UCSD-AML1 (cell line): ENCODE measurements at regions not wholly inside any gene's neighbourhood (a gene's known extent, or its start where the extent isn't known, plus 50 kb on each side); places are given as distances from the start of the nearest gene placed in this dataset.
"Not testable (repeated sequence)": the region's sequence is repeated elsewhere in the genome, so short reads cannot be mapped to it uniquely, and the experiment has no call there.

Source experiments
- DNase-seq: peaks from one replicate; lab custom pipeline; 2025; ENCODE audit not compliant: unreplicated experiment; lab: John Stamatoyannopoulos, UW

DNA sequence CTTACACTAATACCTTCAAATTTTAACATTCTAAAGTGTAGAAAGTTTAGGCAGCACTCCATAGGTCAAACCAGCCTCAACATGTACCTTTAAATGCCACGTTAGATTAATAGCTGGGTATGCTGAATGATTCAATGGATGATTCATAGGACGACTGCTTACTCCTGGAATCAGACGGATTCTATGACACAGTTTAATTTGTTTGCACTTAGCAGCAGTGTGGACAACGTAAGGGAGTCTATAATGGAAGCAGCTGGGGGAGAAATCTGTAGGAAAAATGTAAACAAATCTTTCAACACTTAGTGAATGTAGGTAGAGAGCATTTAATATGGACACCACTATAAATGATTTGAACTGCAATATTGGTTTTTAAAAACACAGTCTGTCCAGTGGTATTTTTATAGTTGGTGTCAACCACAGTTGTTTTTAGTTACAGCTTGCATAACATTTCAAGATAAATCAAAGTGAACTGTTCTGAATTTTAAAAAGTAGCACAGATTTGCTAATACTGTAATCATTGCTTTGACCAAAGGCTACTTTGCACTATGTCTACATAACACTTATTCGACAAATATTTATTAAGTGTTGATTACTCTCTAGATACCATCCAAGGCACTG is 701.5 kb upstream of the MEF2C start:
- no peak for DNase-seq

DNA sequence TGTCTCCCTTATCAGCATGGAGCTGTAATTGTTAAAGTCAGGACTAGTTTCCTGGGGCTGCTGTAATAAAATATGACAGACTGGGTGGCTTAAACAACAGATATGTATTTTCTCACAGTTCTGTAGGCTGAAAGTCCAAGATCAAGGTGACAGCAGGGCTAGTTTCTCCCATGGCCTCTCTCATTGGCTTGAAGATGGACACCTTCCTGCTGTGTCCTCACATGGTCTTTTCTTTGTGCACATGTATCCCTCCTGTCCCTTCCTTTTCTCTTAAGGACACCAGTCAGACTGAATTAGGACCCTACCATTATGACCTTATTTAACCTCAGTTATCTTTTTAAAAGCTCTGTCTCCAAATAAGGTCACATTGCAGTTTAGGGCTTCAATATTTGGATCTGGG is 700.5 kb upstream of the MEF2C start:
- no peak for DNase-seq

DNA sequence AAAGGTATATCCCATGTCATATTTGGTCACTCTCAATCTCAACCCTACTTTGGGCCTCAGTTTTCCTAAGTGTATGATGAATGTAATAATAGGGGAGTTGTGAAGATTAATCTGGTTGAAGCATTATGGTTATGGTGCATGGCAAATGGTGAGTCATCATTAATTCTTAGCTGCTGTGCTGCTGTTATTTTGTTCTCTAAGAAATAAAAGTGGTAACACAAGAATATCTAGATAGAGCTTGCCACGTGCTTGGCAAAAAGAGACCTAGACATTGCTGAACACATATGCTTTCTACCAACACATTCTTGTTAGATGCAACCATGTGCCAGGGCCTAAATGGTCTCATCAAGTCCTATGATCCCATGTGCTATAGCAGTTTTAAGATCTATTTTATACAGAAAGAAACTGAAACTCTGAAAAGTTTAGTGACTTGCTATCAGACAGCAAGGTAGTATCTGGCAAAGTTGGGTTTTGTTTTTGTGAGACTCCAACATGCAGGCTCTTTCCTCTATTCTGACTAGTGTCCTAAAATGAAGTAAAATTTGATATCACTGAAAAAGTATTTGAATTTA is 699.9 kb upstream of the MEF2C start:
- DNase-seq, result no peak

DNA sequence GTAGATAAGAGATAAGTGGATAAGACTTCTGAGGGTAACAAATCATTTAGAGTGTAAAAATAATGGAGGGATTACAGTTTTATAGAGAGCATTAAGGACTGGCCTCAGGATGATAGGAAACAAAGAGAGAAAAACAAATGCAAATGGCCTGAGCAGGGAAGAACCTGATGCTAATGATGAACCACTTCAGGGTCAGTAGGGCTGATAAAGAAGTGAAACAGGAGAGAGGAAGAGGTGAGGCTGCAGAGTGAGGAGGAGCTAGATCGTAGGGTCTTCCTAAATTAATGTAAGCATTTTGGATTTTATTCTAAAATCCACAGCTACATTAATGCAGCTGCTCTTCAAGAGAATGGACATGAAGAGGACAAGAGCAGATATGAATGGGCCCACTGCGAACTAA is 698.0 kb upstream of the MEF2C start:
- DNase-seq, result no peak

DNA sequence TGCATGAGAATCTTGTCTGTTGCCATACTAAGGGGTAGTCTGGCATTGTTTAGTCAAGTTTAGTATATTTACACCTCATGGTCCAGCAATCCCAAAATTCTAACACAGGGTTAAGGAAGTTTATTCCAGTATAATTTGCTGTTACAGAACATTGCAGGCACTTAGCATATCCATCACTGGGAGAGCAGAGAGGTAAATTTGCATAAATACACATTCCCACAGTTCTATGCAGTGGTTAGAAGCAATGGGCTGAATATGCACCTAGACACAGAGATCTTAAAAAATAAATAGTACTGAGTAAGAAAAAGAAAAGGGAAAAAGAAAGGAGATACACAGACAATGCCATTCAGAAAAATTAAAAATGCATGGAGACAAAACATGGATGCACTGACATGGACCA is 692.3 kb upstream of the MEF2C start:
- DNase-seq, result no peak

DNA sequence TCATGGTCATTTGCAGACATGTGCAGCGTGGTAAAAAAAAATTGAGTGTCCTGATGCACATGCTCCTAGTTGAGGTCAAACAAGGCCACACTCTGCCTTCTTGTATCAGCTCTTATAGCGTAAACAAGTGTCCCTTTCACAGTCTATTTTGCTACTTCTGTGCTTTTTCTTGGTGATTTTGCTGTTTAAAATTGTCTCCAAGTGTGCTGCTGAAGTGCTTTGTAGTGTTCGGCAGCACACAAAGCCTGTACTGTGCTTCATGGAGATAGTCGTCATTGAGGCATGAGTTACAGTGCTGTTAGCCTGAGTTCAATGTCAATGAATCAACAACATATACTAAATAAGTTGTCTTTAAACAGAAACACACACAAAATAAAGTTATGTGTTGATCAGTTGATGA is 690.4 kb upstream of the MEF2C start:
- no peak for DNase-seq

DNA sequence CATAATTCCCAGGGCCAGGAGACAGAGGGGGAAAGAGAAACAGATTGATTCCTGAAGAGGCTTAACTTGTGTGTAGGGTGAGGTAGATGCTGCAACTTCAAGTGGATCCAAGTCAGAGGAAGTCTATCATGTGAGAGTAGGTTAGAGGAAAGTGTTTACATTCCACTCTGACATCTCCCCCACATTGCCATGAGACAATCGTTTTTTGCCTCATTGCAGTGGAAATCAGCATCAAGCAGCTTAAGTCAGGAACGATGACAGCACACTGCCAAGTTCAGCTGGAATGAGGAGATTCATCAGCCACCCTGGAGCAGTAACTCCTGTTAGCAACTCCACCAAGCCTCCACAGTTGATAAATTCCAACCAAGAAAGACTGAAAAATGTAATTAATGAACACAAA is 689.7 kb upstream of the MEF2C start:
- peak; percentile 8 for DNase-seq

DNA sequence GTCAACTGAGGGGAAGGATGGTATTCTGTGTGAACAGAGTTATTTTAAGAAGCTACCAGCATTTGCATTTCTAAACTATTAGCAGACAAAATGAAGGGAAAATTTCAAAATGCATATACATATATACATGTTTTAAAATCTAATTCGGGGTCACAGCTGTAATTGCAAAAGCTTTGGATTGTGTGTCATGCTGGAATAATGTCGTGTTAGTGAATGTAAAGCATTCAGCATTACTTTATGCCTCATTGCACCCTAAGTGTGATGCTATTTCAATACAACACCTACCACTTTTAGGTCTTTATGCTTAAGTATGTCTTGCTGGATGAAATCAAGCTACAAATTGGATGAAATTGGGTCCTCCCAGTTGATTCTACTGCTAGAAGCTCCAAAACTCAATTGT is 687.6 kb upstream of the MEF2C start:
- no peak for DNase-seq

DNA sequence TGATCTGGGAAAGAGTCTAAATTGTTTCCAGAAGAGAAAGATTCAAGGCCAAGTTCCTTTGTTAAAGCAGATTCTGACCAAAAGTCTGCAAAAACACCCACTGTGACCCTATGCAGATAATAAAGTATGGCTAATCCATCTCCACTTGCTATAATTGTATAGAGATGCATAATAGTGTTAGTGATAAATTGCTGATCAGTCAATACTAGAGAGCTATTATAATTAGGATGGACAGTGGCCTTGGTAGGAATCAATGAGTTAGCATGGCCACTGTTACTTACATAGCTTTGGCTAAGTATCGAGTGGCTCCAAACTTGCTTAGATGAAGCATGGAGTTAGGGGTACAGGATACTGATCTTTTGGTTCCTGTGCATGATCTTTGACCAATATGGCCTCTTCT is 683.4 kb upstream of the MEF2C start:
- no peak for DNase-seq

DNA sequence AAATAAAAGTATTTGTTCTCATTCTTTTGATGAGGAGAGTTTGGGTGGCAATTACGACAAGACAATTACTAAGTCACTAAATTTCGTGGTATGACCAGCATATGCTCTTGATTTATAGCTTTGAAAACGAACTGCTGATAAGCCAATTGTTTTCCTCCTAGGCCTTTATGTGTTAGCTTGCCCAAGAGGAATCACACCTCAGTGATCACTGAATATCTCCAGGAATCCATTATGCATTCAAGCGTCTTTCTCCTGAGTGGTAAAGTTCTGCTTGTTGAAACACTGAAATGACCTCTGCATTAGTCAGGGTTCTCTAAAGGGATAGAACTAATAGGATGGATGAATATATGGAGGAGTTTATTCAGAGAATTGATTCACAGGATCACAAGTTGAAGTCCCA is 677.7 kb upstream of the MEF2C start:
- no peak for DNase-seq

DNA sequence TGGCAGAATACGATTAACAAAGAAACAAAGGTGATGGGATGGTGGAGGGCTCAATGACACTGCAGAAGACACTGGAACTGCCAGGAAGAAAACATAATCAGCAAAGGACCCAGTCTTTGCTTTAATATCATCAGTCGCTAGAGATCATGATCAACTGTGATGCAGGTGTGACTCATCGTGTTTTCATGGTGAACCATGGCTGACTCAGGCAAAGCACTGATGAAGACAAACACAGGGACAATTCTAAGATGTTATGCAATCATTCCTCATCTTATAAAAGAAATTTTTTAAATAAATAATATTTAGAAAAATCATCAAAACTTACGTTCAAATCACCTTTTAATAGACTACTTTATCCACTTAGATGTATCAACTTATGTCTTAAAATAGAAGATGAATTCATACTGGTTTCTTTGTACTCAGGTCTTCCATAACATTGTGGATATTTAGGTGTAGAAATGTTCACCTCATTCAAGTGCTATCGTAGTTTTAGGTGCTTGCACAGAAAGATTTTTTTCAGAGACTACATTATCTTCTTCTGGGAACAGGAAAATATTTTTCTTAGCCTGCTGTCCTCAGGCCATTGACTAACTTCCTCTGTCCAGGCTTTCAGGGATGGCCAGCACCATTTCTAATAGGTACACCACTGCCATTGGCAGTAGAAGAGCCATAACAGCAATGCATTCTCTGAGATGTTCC is 673.4 kb upstream of the MEF2C start:
- no peak for DNase-seq

DNA sequence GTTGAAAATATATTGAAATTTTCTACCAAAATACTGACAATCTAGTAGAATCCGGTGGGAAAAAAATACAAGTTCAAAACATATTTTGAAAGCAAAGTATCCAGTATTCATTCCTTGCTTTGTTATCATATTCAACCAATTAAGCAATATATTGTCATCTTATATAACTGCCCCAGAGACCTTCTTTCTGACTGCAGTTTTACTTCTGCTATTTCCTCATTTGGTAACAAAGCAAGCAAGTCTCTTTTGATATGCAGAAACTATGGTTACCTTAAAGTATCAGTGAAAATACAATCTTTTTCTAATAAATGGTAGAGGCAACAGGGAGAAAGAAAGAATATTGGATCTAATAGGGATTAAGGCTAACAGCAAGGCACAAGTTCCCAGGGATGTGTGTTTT is 663.7 kb upstream of the MEF2C start:
- DNase-seq, result no peak

DNA sequence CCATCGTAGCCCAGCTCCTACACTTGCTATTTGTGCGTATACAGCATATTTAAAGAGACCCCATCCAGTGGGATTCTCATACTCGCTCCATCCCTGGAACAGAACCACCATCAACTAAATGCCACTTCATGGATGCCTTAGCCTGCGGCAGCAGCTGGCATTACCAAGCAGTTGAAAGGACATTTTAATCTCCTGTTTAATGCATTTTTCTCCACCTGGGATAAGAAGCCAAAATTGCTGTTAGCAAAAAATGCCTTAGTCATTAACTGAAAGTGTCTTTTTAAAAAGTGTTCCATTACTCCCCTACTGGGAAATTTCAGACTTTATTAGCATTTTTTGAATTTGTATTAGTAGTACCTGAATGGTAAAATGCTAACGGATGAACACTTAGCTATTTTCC is 662.6 kb upstream of the MEF2C start:
- DNase-seq, result no peak

DNA sequence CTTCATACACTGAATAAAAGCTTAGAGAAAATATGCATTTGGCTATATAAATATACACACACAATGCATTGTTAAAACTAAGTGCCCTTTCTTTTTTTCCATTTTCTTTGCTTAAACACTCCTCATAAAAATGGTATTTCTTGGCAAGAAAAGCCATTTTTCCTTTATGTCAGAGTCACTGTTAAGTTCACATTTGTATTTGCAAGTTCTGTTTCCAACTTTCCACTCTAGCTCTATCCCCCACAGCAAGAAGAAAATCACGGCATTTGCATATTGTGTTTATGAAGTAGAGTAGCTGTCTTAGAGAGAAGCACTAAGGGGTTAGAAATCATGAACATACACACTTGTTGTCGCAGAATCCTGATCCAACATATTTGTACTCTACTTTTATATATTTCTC is 662.1 kb upstream of the MEF2C start:
- DNase-seq, result no peak

DNA sequence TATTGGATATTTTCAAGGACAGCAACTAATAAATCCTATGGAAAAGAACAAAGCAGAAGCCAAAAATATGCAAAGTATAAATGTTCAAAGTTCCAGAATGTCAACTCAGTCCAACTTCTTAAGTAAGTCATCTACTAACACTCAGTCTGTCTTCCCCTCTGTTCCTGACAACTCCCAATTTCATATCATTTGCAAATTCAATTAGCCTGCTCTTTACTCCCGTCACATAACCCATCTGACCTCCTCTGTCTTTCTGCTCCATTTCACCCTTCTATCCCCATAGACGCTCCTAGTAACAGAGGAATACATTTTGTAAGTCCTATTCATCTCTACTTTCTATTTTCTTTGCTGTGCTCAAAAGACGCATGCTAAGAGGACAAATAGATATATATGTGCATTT is 659.8 kb upstream of the MEF2C start:
- DNase-seq, result no peak

DNA sequence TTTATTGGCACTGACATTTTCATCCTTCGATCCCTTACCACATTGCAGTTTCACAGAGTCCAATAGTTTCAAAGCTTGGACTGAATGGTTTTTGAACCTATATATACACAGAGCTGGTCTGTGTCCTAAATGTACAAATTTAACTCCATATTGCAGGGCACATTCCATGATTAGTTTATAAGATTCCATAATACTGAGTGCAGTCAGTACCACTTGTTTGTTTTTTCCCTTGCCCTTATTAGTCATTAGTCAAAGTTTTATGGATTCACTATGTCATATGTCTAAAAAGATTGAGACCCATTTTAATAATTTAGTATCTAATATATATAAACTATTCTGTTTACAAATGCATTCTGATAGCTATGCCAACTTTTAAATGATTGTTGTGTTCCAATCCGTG is 654.8 kb upstream of the MEF2C start:
- no peak for DNase-seq

DNA sequence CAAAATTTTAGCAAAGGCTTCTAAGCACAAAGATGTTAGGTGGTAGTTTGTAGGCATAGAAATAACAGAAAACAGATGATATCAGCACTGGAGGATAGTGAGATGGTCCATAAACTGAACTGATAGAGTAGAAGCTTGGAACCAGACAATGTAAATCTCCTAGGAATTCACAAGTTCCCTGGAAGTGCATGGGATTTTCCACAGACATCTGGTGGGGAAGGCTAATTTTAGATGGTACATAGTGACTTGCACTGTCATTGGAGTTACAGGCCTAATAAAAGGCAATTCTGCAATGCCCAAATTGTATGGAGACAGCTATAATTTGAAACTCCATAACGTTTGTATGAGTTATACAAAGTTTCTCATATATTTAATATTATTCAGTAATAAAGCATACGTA is 653.0 kb upstream of the MEF2C start:
- DNase-seq, result no peak

DNA sequence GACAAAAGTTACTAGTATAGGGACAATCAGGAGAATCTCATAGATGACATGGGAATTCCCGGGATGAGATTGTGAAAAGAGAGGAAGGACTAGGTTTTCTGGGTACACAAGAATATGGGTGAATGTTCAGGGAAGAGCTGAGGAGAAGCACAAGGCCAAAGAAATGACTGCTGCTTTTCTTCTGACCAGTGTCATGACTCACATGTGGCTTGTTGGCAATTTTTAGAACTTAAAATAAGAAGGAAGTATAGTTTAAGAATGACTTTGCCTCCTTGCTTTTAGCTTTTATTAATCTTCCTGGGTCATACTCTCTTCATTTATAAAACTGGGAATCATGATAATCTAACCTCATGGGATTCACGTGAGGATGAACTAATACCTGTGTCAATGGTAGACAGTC is 652.4 kb upstream of the MEF2C start:
- DNase-seq, result no peak

DNA sequence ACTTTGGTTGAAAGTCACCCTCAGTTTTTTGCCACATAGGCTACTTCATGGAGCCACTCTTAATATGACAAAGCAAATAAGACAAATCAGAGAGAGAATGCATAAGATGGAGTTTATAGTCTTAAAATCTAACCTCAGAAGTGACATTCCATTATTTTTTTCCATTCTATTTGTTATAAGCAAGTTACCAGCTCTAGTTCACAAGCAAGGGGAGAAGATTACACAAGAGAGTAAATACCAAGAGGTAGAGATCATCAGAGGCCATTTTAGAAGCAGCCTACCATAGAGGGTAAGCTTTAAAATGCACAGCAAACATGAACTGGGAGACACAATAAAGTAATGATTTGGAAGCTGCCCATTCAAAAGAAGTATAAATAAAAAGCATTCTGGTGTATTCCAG is 651.3 kb upstream of the MEF2C start:
- DNase-seq, result no peak

DNA sequence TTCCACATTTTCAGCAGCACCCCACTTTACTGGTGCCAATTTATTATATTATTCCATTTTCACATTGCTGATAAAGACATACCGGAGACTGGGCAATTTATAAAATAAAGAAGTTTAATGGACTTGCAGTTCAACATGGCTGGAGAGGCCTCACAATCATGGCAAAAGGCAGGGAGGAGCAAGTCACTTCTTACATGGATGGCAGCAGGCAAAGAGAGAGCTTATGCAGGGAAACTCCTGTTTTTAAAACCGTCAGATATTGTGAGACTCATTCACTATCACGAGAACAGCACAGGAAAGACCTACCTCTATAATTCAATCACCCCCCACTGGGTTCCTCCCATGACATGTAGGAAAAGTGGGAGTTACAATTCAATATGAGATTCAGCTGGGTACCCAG is 641.8 kb upstream of the MEF2C start:
- DNase-seq, result no peak

DNA sequence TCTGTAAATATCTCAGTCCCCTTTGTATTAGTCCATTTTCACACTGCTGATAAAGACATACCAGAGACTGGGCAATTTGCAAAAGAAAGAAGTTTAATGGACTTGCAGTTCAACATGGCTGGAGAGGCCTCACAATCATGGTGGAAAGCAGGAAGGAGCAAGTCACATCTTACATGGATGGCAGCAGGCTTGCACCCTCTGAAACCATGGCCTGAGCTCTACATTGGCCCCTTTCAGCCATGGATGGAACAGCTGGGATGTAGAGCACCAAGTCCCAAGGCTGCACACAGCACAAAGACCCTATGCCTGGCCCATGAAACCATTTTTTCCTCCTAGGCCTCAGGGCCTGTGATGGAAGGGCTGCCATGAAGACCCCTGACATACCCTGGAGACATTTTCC is 640.9 kb upstream of the MEF2C start:
- DNase-seq, result not testable (repeated sequence)

DNA sequence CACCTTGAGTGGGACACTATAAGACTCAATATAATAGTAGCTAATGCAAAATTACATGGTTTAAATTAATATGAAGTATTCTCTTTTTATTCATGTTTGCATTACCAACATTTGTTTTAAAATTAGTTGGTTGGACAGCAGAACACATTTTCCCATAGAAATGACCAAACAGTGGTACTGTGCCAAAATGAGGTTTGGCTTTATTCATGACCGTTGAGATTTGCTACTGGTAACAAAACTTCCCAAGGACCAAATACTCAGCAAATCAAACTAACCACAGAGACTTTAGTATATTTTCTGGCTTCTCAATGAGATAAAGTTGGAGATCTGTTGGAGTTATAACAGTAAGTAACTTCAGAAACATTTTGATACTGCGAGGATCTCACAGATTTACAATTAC is 637.8 kb upstream of the MEF2C start:
- DNase-seq, result no peak
